OCI-LY7 (cell line): ENCODE measurements at regions not wholly inside any gene's neighbourhood (a gene's known extent, or its start where the extent isn't known, plus 50 kb on each side); places are given as distances from the start of the nearest gene placed in this dataset.

Experiments used
- BruUV-seq: library from RNA; stranded (reverse); fragments of 400-500 nt; replicated peaks from 2 replicates; lab custom pipeline; 2021; lab: Mats Ljungman, UMichigan
- CTCF ChIA-PET: fragments of 300-600 bp; sonication (Branson Sonifier 250); formaldehyde crosslinking; loops from one replicate; lab custom pipeline; 2022; ENCODE audit warnings: antibody characterized with exemption; ENCODE audit not compliant: unreplicated experiment; lab: Charles Lee
- POLR2A ChIA-PET: fragments of 300-600 bp; sonication (Branson Sonifier 250); formaldehyde crosslinking; loops from one replicate; lab custom pipeline; 2022; ENCODE audit warnings: antibody characterized with exemption; lab: Charles Lee
- DNase-seq: peaks from one replicate; pipeline ENCODE4 v3.0.0-alpha.2; 2015; ENCODE audit warnings: low spot score
- H2AFZ ChIP-seq: fragments of 200-600 bp; sonication (generic), shearing (Covaris generic); 2 replicates; pipeline ENCODE4 v1.6.1; 2014; ENCODE audit warnings: mild to moderate bottlenecking, antibody characterized with exemption, low read length, moderate library complexity
- H3K27ac ChIP-seq: fragments of 200-600 bp; sonication (generic); 2 replicates; pipeline ENCODE4 v1.5.1; 2014; ENCODE audit warnings: mixed run types, low read depth, mild to moderate bottlenecking, moderate library complexity, low read length, inconsistent platforms; ENCODE audit not compliant: poor library complexity, severe bottlenecking
- H3K36me3 ChIP-seq: fragments of 200-600 bp; sonication (generic); 2 replicates; pipeline ENCODE4 v1.6.1; 2014; ENCODE audit warnings: mild to moderate bottlenecking, antibody characterized with exemption, low read length, moderate library complexity, mixed read lengths; ENCODE audit not compliant: insufficient read depth
- H3K4me1 ChIP-seq: fragments of 200-600 bp; sonication (generic); 2 replicates; pipeline ENCODE4 v1.5.1; 2014; ENCODE audit warnings: mild to moderate bottlenecking, low read length; ENCODE audit not compliant: insufficient read depth, poor library complexity, severe bottlenecking
- H3K4me2 ChIP-seq: fragments of 200-600 bp; sonication (generic); 2 replicates; pipeline ENCODE4 v1.6.1; 2014; ENCODE audit warnings: mild to moderate bottlenecking, low read length
- H3K4me3 ChIP-seq: fragments of 200-600 bp; sonication (generic); 2 replicates; pipeline ENCODE4 v1.5.1; 2014; ENCODE audit warnings: mild to moderate bottlenecking, low read depth, low read length; ENCODE audit not compliant: poor library complexity, severe bottlenecking
- H3K79me2 ChIP-seq: fragments of 200-600 bp; sonication (generic); 2 replicates; pipeline ENCODE4 v1.6.1; 2016; ENCODE audit warnings: low read depth, mild to moderate bottlenecking, low read length, moderate library complexity, mixed read lengths; ENCODE audit not compliant: insufficient read depth
- H3K9me2 ChIP-seq: fragments of 200-600 bp; sonication (generic); 2 replicates; pipeline ENCODE4 v1.6.1; 2016; ENCODE audit warnings: mild to moderate bottlenecking, low read length, mixed read lengths; ENCODE audit not compliant: insufficient read depth
- H3K9me3 ChIP-seq: fragments of 200-600 bp; sonication (generic); 2 replicates; pipeline ENCODE4 v1.6.1; 2014; ENCODE audit warnings: mild to moderate bottlenecking, mixed run types, low read length, mixed read lengths
- H4K20me1 ChIP-seq: fragments of 200-600 bp; sonication (generic); 2 replicates; pipeline ENCODE4 v1.6.1; 2014; ENCODE audit warnings: mild to moderate bottlenecking, antibody characterized with exemption, low read length, moderate library complexity, mixed read lengths; ENCODE audit not compliant: insufficient read depth
- EZH2phosphoT487 ChIP-seq: fragments of 200-600 bp; sonication (generic); IDR thresholded peaks from 2 replicates; pipeline ENCODE4 v1.6.1; 2018; ENCODE audit warnings: low read depth, borderline replicate concordance, mild to moderate bottlenecking, mixed run types, antibody characterized with exemption, low read length, moderate library complexity, mixed read lengths
- intact Hi-C: fragments of 100-400 bp; cut with micrococcal nuclease; formaldehyde crosslinking; loops from one replicate; pipeline ENCODE4 v1.10.0; 2022; ENCODE audit not compliant: unreplicated experiment
- TF ChIP-seq, protein P1 (sequence below): fragments of 200-600 bp; sonication (generic); conservative IDR thresholded peaks from 2 replicates; pipeline ENCODE4 v1.5.1; 2014; ENCODE audit warnings: mild to moderate bottlenecking, antibody characterized with exemption, low read length, moderate library complexity, mixed read lengths

DNA sequence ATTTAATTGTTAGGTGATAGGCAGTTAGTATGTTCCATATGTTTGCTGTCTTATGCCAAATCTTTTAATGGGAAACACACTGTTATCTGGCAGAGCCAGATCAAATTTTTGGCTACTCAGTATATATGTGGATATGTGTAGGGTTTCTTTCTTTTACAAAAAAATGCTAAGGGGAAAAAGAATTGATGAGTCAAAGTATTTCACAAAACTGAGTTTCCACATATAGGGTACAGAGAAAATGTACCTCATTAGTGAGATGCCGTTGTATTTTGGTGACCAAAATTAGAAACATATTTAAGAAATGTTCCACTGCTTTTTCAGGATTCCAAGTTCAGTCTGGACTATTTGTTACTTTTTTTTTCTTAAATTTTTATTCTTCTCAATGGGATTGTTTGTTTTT, 201.2 kb upstream of the PTGFR start:
- Histone ChIP-seq H3K27ac (no peak overlapping the region), H3K36me3 (no peaks in the 10 kb centered on the region), H3K9me3 (no peaks in the 10 kb centered on the region), H3K4me3 (no peak overlapping the region), H3K79me2 (no peaks in the 10 kb centered on the region), H3K4me2 (no peak overlapping the region), H4K20me1 (no peaks in the 10 kb centered on the region), H2AFZ (no peak overlapping the region), H3K4me1 (no peaks in the 10 kb centered on the region), H3K9me2 (no peaks in the 10 kb centered on the region)
- no peak for DNase-seq
- TF ChIP-seq, protein P1, sequence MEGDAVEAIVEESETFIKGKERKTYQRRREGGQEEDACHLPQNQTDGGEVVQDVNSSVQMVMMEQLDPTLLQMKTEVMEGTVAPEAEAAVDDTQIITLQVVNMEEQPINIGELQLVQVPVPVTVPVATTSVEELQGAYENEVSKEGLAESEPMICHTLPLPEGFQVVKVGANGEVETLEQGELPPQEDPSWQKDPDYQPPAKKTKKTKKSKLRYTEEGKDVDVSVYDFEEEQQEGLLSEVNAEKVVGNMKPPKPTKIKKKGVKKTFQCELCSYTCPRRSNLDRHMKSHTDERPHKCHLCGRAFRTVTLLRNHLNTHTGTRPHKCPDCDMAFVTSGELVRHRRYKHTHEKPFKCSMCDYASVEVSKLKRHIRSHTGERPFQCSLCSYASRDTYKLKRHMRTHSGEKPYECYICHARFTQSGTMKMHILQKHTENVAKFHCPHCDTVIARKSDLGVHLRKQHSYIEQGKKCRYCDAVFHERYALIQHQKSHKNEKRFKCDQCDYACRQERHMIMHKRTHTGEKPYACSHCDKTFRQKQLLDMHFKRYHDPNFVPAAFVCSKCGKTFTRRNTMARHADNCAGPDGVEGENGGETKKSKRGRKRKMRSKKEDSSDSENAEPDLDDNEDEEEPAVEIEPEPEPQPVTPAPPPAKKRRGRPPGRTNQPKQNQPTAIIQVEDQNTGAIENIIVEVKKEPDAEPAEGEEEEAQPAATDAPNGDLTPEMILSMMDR = no peak
- no peak for TF ChIP-seq EZH2phosphoT487
- ChIA-PET CTCF (no interaction called here), POLR2A (interaction anchor here (0.7 kb wide), 2 partner anchors 18 to 67 kb away, joined by 3 read pairs; no protein-coding TSS in a partner anchor)
- intact Hi-C loops = no loop called here
- BruUV-seq = no TSS peak

DNA sequence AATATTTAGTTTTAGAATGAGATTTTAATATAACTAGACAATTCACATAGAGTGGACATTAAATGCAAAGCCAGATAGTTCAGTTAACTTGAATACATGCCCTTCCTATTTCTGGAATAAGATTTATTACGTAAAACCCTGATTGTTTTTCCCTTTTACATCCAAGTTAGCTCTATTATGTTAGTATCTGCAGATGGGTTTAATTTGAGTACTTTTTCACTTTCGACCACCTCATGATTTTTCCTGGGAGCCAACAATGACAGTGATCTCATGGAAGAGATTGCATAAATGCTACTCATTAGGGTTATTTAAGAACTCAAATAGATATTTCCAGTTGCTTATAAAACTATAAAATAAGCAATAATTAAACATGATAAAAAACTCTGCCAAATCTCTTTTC, 199.4 kb upstream of the PTGFR start:
- no peak for DNase-seq
- ChIA-PET CTCF (no interaction called here), POLR2A (interaction anchor here (0.6 to 0.7 kb wide), 2 partner anchors 20 to 73 kb away, joined by 3 read pairs; no protein-coding TSS in a partner anchor)
- Histone ChIP-seq H4K20me1 (no peaks in the 10 kb centered on the region), H3K9me3 (no peaks in the 10 kb centered on the region), H3K4me1 (no peaks in the 10 kb centered on the region), H3K4me2 (no peak overlapping the region), H3K4me3 (no peak overlapping the region), H3K36me3 (no peaks in the 10 kb centered on the region), H3K27ac (no peak overlapping the region), H3K9me2 (no peaks in the 10 kb centered on the region), H3K79me2 (no peaks in the 10 kb centered on the region), H2AFZ (no peak overlapping the region)
- no peak for TF ChIP-seq EZH2phosphoT487
- TF ChIP-seq, protein P1 = no peak
- intact Hi-C loops = no loop called here
- no TSS peak for BruUV-seq

- H2AFZ ChIP-seq = no peak overlapping the region
- no peak overlapping the region for H3K27ac ChIP-seq
- no peaks in the 10 kb centered on the region for H3K79me2 ChIP-seq
- H3K4me1 ChIP-seq = no peaks in the 10 kb centered on the region
- ChIA-PET POLR2A (interaction anchor here (0.7 to 0.8 kb wide), 2 partner anchors 19 to 30 kb away, joined by 3 read pairs; no protein-coding TSS in a partner anchor), CTCF (no interaction called here)
- H3K9me3 ChIP-seq = no peaks in the 10 kb centered on the region
- H4K20me1 ChIP-seq = no peaks in the 10 kb centered on the region
- no peak for DNase-seq
- no TSS peak for BruUV-seq
- no peaks in the 10 kb centered on the region for H3K9me2 ChIP-seq
- intact Hi-C loops = no loop called here
- H3K4me2 ChIP-seq = no peak overlapping the region
- no peak overlapping the region for H3K4me3 ChIP-seq
- H3K36me3 ChIP-seq = no peaks in the 10 kb centered on the region
- TF ChIP-seq, protein P1 = no peak
- no peak for TF ChIP-seq EZH2phosphoT487
Observed at GRCh38 chr1:78291872-78292271, 198.9 kb upstream of the PTGFR start.
